WTC11 (cell line): ENCODE measurements at regions not wholly inside any gene's neighbourhood (a gene's known extent, or its start where the extent isn't known, plus 50 kb on each side); places are given as distances from the start of the nearest gene placed in this dataset.

Experiments
- ATAC-seq: fragments of 200-7000 bp; cut with Tn5 transposase; 2 replicates; pipeline ENCODE4 v1.10.0; 2021; ENCODE audit warnings: mild to moderate bottlenecking, moderate library complexity
- CTCF ChIA-PET: fragments of 300-600 bp; sonication (Branson Sonifier 250); formaldehyde crosslinking; loops from one replicate; lab custom pipeline; 2021; ENCODE audit warnings: antibody characterized with exemption; lab: Charles Lee
- POLR2A ChIA-PET: fragments of 350-600 bp; sonication (Branson Sonifier 250); formaldehyde crosslinking; loops from one replicate; lab custom pipeline; 2021; ENCODE audit warnings: antibody characterized with exemption; lab: Charles Lee
- DNase-seq: peaks from one replicate; pipeline ENCODE4 v3.0.0; 2021; ENCODE audit warnings: low spot score
- H3K27ac Mint-ChIP-seq: 2 replicates; pipeline ENCODE4 v1.8.0; 2021; ENCODE audit warnings: mixed read lengths
- H3K27me3 Mint-ChIP-seq: 2 replicates; pipeline ENCODE4 v1.8.0; 2021; ENCODE audit warnings: low read depth, mild to moderate bottlenecking, moderate library complexity, mixed read lengths
- H3K36me3 Mint-ChIP-seq: 2 replicates; pipeline ENCODE4 v1.8.0; 2021; ENCODE audit warnings: mixed read lengths
- H3K4me1 Mint-ChIP-seq: 2 replicates; pipeline ENCODE4 v1.8.0; 2022; ENCODE audit warnings: mixed read lengths
- H3K4me3 Mint-ChIP-seq: 2 replicates; pipeline ENCODE4 v1.8.0; 2021; ENCODE audit warnings: mild to moderate bottlenecking, moderate library complexity, mixed read lengths
- H3K9me3 Mint-ChIP-seq: 2 replicates; pipeline ENCODE4 v1.8.0; 2021; ENCODE audit warnings: mixed read lengths
- CREB1 ChIP-seq: sonication (generic); formaldehyde crosslinking; IDR thresholded peaks from 2 replicates; pipeline ENCODE4 v1.8.0; 2023; ENCODE audit warnings: mild to moderate bottlenecking, missing genetic modification reagents
- FOXP1 ChIP-seq: sonication (generic); formaldehyde crosslinking; IDR thresholded peaks from 2 replicates; pipeline ENCODE4 v1.8.0; 2022; ENCODE audit warnings: missing genetic modification reagents, mild to moderate bottlenecking, moderate library complexity, borderline replicate concordance
- GABPB1 ChIP-seq: sonication (generic); formaldehyde crosslinking; IDR thresholded peaks from 2 replicates; pipeline ENCODE4 v1.8.1; 2023; ENCODE audit warnings: mild to moderate bottlenecking, missing genetic modification reagents
- GRHL2 ChIP-seq: fragments of 250-450 bp; sonication (Bioruptor Pico); IDR thresholded peaks from 2 replicates; pipeline ENCODE4 v1.8.0; 2022; ENCODE audit warnings: mild to moderate bottlenecking, moderate library complexity; ENCODE audit not compliant: insufficient replicate concordance, severe bottlenecking
- HMGA2 ChIP-seq: fragments of 250-450 bp; sonication (Bioruptor Pico); IDR thresholded peaks from 2 replicates; pipeline ENCODE4 v1.4.0; 2021; ENCODE audit warnings: mild to moderate bottlenecking, moderate library complexity
- NR1H2 ChIP-seq: sonication (generic); formaldehyde crosslinking; IDR thresholded peaks from 2 replicates; pipeline ENCODE4 v1.9.0; 2021; ENCODE audit warnings: mild to moderate bottlenecking, moderate library complexity, missing genetic modification reagents
- OVOL2 ChIP-seq: fragments of 250-450 bp; sonication (Bioruptor Pico); IDR thresholded peaks from 2 replicates; pipeline ENCODE4 v1.9.0; 2021; ENCODE audit warnings: mild to moderate bottlenecking, borderline replicate concordance
- TEAD1 ChIP-seq: sonication (generic); formaldehyde crosslinking; IDR thresholded peaks from 2 replicates; pipeline ENCODE4 v1.8.0; 2022; ENCODE audit warnings: mild to moderate bottlenecking, missing genetic modification reagents
- TF ChIP-seq, protein P1 (sequence below): sonication (generic); formaldehyde crosslinking; conservative IDR thresholded peaks from 2 replicates; pipeline ENCODE4 v1.8.1; 2023; ENCODE audit warnings: mild to moderate bottlenecking, low read depth, missing genetic modification reagents, moderate library complexity
- TF ChIP-seq, protein P2 (sequence below): fragments of 200-600 bp; IDR thresholded peaks from 2 replicates; pipeline ENCODE4 v1.8.0; 2022; ENCODE audit warnings: antibody characterized with exemption
- TF ChIP-seq, protein P3 (sequence below): sonication (generic); formaldehyde crosslinking; IDR thresholded peaks from 2 replicates; pipeline ENCODE4 v1.8.1; 2023; ENCODE audit warnings: mild to moderate bottlenecking, missing genetic modification reagents, borderline replicate concordance
- TF ChIP-seq, protein P4 (sequence below): sonication (generic); formaldehyde crosslinking; IDR thresholded peaks from 2 replicates; pipeline ENCODE4 v1.8.0; 2022; ENCODE audit warnings: mild to moderate bottlenecking, missing genetic modification reagents
- TF ChIP-seq, protein P5 (sequence below): sonication (generic); formaldehyde crosslinking; IDR thresholded peaks from 2 replicates; pipeline ENCODE4 v1.8.0; 2022; ENCODE audit warnings: mild to moderate bottlenecking, missing genetic modification reagents
- TF ChIP-seq, protein P6 (sequence below): sonication (generic); formaldehyde crosslinking; IDR thresholded peaks from 2 replicates; pipeline ENCODE4 v1.8.1; 2023; ENCODE audit warnings: mild to moderate bottlenecking, moderate library complexity, missing genetic modification reagents

DNA sequence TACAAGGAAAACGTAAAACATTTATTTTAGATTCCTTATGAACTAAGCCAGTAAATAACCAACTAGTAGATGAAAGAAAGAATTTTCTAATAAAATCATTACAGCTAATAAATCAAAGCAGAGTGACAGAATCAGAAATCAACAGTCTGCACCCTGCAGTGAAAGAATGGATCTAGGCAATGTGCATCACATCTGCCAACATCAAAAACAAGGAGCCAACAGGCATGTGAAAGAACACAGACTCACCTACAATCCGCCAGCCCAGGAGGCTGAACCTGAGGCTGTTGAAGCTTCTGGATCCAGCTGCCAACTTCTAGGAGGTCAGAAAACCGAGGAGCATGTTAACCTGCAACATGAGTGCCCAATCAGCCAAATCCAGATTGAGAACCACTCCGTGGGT, 196.3 kb downstream of the SETD4 start (continued):
- TF ChIP-seq, protein P1, sequence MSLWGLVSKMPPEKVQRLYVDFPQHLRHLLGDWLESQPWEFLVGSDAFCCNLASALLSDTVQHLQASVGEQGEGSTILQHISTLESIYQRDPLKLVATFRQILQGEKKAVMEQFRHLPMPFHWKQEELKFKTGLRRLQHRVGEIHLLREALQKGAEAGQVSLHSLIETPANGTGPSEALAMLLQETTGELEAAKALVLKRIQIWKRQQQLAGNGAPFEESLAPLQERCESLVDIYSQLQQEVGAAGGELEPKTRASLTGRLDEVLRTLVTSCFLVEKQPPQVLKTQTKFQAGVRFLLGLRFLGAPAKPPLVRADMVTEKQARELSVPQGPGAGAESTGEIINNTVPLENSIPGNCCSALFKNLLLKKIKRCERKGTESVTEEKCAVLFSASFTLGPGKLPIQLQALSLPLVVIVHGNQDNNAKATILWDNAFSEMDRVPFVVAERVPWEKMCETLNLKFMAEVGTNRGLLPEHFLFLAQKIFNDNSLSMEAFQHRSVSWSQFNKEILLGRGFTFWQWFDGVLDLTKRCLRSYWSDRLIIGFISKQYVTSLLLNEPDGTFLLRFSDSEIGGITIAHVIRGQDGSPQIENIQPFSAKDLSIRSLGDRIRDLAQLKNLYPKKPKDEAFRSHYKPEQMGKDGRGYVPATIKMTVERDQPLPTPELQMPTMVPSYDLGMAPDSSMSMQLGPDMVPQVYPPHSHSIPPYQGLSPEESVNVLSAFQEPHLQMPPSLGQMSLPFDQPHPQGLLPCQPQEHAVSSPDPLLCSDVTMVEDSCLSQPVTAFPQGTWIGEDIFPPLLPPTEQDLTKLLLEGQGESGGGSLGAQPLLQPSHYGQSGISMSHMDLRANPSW, result no peak
- TF ChIP-seq OVOL2 (CRISPR knock-in tag) (no peak), CREB1 (CRISPR knock-in tag) (no peak), FOXP1 (CRISPR knock-in tag) (no peak), TEAD1 (CRISPR knock-in tag) (no peak)

DNA sequence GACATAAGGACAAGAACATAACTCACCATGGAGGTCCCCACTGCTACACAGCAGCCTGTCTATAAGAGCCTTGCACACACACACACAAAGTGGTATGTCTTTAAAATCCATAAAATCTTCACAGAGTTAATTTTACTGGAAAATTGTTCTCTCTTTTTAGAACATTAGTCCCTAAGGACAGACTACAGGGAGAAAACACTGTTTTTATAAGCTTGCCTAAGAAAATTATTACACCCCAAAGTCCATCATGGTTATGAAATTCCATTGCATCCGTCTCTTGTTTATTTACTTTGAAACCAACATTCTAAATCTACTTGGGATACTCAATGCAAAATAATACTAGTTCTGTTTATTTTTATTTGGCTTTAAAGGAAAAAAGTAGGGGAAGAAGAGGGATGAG, 197.4 kb downstream of the SETD4 start:
- no peaks in the 10 kb centered on the region for H3K4me1 Mint-ChIP-seq
- H3K4me3 Mint-ChIP-seq, result no peak overlapping the region
- POLR2A ChIA-PET, result no interaction called here
- DNase-seq, result no peak
- H3K36me3 Mint-ChIP-seq, result no peaks in the 10 kb centered on the region
- CTCF ChIA-PET, result no interaction called here
- no peak overlapping the region for H3K27ac Mint-ChIP-seq
- no peaks in the 10 kb centered on the region for H3K27me3 Mint-ChIP-seq
- H3K9me3 Mint-ChIP-seq, result no peaks in the 10 kb centered on the region
- TF ChIP-seq NR1H2, result no peak
- TF ChIP-seq, protein P2, sequence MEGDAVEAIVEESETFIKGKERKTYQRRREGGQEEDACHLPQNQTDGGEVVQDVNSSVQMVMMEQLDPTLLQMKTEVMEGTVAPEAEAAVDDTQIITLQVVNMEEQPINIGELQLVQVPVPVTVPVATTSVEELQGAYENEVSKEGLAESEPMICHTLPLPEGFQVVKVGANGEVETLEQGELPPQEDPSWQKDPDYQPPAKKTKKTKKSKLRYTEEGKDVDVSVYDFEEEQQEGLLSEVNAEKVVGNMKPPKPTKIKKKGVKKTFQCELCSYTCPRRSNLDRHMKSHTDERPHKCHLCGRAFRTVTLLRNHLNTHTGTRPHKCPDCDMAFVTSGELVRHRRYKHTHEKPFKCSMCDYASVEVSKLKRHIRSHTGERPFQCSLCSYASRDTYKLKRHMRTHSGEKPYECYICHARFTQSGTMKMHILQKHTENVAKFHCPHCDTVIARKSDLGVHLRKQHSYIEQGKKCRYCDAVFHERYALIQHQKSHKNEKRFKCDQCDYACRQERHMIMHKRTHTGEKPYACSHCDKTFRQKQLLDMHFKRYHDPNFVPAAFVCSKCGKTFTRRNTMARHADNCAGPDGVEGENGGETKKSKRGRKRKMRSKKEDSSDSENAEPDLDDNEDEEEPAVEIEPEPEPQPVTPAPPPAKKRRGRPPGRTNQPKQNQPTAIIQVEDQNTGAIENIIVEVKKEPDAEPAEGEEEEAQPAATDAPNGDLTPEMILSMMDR, result no peak
- ATAC-seq, result no peak

DNA sequence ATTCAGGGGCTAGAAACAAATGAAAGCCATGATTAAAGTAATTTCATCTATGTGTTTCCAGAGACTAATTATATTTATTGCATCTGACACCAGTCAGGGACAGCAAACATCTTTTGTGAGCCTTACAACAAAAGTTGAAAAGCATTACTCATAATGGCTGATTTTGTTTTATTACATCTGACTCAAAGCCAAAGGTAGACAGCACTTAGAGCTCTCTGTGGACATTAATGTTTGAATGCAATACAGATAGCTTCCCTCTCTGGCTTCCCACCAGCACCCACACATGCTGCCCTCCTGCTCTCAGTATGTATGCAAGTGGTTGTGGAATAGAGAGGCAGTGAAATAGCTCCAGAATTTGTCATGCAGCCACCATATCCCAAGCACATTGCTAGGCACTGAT, 198.7 kb downstream of the SETD4 start:
- no peak overlapping the region for H3K27ac Mint-ChIP-seq
- ATAC-seq (no peak), DNase-seq (no peak)
- no peaks in the 10 kb centered on the region for H3K9me3 Mint-ChIP-seq
- no peaks in the 10 kb centered on the region for H3K4me1 Mint-ChIP-seq
- POLR2A ChIA-PET, result no interaction called here
- H3K4me3 Mint-ChIP-seq, result no peak overlapping the region
- H3K36me3 Mint-ChIP-seq, result no peaks in the 10 kb centered on the region
- CTCF ChIA-PET, result no interaction called here
- TF ChIP-seq GRHL2 (CRISPR knock-in tag) (no peak), HMGA2 (CRISPR knock-in tag) (no peak), GABPB1 (no peak), OVOL2 (CRISPR knock-in tag) (no peak)
- TF ChIP-seq, protein P3, sequence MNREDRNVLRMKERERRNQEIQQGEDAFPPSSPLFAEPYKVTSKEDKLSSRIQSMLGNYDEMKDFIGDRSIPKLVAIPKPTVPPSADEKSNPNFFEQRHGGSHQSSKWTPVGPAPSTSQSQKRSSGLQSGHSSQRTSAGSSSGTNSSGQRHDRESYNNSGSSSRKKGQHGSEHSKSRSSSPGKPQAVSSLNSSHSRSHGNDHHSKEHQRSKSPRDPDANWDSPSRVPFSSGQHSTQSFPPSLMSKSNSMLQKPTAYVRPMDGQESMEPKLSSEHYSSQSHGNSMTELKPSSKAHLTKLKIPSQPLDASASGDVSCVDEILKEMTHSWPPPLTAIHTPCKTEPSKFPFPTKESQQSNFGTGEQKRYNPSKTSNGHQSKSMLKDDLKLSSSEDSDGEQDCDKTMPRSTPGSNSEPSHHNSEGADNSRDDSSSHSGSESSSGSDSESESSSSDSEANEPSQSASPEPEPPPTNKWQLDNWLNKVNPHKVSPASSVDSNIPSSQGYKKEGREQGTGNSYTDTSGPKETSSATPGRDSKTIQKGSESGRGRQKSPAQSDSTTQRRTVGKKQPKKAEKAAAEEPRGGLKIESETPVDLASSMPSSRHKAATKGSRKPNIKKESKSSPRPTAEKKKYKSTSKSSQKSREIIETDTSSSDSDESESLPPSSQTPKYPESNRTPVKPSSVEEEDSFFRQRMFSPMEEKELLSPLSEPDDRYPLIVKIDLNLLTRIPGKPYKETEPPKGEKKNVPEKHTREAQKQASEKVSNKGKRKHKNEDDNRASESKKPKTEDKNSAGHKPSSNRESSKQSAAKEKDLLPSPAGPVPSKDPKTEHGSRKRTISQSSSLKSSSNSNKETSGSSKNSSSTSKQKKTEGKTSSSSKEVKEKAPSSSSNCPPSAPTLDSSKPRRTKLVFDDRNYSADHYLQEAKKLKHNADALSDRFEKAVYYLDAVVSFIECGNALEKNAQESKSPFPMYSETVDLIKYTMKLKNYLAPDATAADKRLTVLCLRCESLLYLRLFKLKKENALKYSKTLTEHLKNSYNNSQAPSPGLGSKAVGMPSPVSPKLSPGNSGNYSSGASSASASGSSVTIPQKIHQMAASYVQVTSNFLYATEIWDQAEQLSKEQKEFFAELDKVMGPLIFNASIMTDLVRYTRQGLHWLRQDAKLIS, result no peak
- TF ChIP-seq, protein P4, sequence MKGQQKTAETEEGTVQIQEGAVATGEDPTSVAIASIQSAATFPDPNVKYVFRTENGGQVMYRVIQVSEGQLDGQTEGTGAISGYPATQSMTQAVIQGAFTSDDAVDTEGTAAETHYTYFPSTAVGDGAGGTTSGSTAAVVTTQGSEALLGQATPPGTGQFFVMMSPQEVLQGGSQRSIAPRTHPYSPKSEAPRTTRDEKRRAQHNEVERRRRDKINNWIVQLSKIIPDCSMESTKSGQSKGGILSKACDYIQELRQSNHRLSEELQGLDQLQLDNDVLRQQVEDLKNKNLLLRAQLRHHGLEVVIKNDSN (CRISPR knock-in tag), result no peak
- TF ChIP-seq, protein P5, sequence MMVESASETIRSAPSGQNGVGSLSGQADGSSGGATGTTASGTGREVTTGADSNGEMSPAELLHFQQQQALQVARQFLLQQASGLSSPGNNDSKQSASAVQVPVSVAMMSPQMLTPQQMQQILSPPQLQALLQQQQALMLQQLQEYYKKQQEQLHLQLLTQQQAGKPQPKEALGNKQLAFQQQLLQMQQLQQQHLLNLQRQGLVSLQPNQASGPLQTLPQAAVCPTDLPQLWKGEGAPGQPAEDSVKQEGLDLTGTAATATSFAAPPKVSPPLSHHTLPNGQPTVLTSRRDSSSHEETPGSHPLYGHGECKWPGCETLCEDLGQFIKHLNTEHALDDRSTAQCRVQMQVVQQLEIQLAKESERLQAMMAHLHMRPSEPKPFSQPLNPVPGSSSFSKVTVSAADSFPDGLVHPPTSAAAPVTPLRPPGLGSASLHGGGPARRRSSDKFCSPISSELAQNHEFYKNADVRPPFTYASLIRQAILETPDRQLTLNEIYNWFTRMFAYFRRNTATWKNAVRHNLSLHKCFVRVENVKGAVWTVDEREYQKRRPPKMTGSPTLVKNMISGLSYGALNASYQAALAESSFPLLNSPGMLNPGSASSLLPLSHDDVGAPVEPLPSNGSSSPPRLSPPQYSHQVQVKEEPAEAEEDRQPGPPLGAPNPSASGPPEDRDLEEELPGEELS (CRISPR knock-in tag), result no peak
- TF ChIP-seq, protein P6, sequence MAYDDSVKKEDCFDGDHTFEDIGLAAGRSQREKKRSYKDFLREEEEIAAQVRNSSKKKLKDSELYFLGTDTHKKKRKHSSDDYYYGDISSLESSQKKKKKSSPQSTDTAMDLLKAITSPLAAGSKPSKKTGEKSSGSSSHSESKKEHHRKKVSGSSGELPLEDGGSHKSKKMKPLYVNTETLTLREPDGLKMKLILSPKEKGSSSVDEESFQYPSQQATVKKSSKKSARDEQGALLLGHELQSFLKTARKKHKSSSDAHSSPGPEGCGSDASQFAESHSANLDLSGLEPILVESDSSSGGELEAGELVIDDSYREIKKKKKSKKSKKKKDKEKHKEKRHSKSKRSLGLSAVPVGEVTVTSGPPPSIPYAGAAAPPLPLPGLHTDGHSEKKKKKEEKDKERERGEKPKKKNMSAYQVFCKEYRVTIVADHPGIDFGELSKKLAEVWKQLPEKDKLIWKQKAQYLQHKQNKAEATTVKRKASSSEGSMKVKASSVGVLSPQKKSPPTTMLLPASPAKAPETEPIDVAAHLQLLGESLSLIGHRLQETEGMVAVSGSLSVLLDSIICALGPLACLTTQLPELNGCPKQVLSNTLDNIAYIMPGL, result no peak
- TF ChIP-seq, all 79 proteins: peak for 0
- H3K27me3 Mint-ChIP-seq, result no peaks in the 10 kb centered on the region
